IMR-90 (cell line): ENCODE measurements at regions not wholly inside any gene's neighbourhood (a gene's known extent, or its start where the extent isn't known, plus 50 kb on each side); places are given as distances from the start of the nearest gene placed in this dataset.
A peak's percentile ranks its signal among the peaks of the same experiment; 100 is the strongest.

Experiments used
- ATAC-seq: fragments of 200-7000 bp; cut with Tn5 transposase; 2 replicates; pipeline ENCODE4 v1.9.1; 2020; ENCODE audit warnings: low read depth, mild to moderate bottlenecking, moderate library complexity
- BruUV-seq: library from RNA; stranded (reverse); fragments of 400-500 nt; replicated peaks from 2 replicates; lab custom pipeline; 2021; lab: Mats Ljungman, UMichigan
- CTCF ChIA-PET: fragments of 300-600 bp; formaldehyde crosslinking; extraction: SDS; loops from one replicate; lab custom pipeline; 2021; ENCODE audit warnings: antibody characterized with exemption; lab: Yijun Ruan, JAX
- POLR2A ChIA-PET: fragments of 300-600 bp; sonication (Branson Sonifier 250); formaldehyde crosslinking; loops from one replicate; lab custom pipeline; 2022; ENCODE audit warnings: antibody characterized with exemption; ENCODE audit not compliant: unreplicated experiment; lab: Charles Lee
- DNase-seq: peaks from one replicate; pipeline ENCODE4 v3.0.0; 2013
- H2AFZ ChIP-seq: replicated peaks from 2 replicates; pipeline ENCODE3; 2013; ENCODE audit warnings: low read length, mild to moderate bottlenecking; ENCODE audit not compliant: poor library complexity
- H2AK5ac ChIP-seq: 2 replicates; pipeline ENCODE4 v1.6.1; 2013; ENCODE audit warnings: low read depth, low read length, inconsistent platforms
- H2AK9ac ChIP-seq: replicated peaks from 2 replicates; pipeline ENCODE3; 2013; ENCODE audit warnings: mild to moderate bottlenecking, low read depth, low read length, moderate library complexity; ENCODE audit not compliant: poor library complexity
- H2BK120ac ChIP-seq: 2 replicates; pipeline ENCODE4 v1.6.1; 2013; ENCODE audit warnings: low read depth, low read length, inconsistent platforms
- H2BK15ac ChIP-seq: 3 replicates; pipeline ENCODE4 v1.6.1; 2013; ENCODE audit warnings: low read depth, low read length, inconsistent platforms
- H2BK20ac ChIP-seq: 2 replicates; pipeline ENCODE4 v1.6.1; 2013; ENCODE audit warnings: low read depth, mild to moderate bottlenecking, inconsistent platforms, low read length, moderate library complexity
- H2BK5ac ChIP-seq: 2 replicates; pipeline ENCODE4 v1.6.1; 2013; ENCODE audit warnings: mild to moderate bottlenecking, low read depth, low read length, inconsistent platforms; ENCODE audit not compliant: poor library complexity, severe bottlenecking
- H3K14ac ChIP-seq: replicated peaks from 2 replicates; pipeline ENCODE4 v1.6.1; 2013; ENCODE audit warnings: low read depth, low read length, inconsistent platforms
- H3K18ac ChIP-seq: 2 replicates; pipeline ENCODE4 v1.6.1; 2013; ENCODE audit warnings: low read depth, low read length, control low read depth
- H3K23ac ChIP-seq: 2 replicates; pipeline ENCODE4 v1.6.1; 2013; ENCODE audit warnings: low read depth, low read length, inconsistent platforms
- H3K27ac ChIP-seq: 2 replicates; pipeline ENCODE4 v1.5.1; 2013; ENCODE audit warnings: mild to moderate bottlenecking, control low read depth, low read length; ENCODE audit not compliant: insufficient read depth
- H3K27me3 ChIP-seq: 2 replicates; pipeline ENCODE4 v1.6.1; 2013; ENCODE audit warnings: low read length; ENCODE audit not compliant: control insufficient read depth, insufficient read depth
- H3K36me3 ChIP-seq: 2 replicates; pipeline ENCODE4 v1.6.1; 2013; ENCODE audit warnings: low read length, mixed read lengths; ENCODE audit not compliant: control insufficient read depth, insufficient read depth
- H3K4ac ChIP-seq: 2 replicates; pipeline ENCODE4 v1.6.1; 2013; ENCODE audit warnings: low read depth, low read length, inconsistent platforms
- H3K4me1 ChIP-seq: 2 replicates; pipeline ENCODE4 v1.6.1; 2013; ENCODE audit warnings: low read length, mixed read lengths; ENCODE audit not compliant: control insufficient read depth, insufficient read depth
- H3K4me2 ChIP-seq: 2 replicates; pipeline ENCODE4 v1.6.1; 2013; ENCODE audit warnings: low read depth, mild to moderate bottlenecking, control low read depth, low read length, moderate library complexity
- H3K4me3 ChIP-seq: 2 replicates; pipeline ENCODE4 v1.5.1; 2013; ENCODE audit warnings: low read depth, mild to moderate bottlenecking, control low read depth, low read length, moderate library complexity; ENCODE audit not compliant: insufficient read depth
- H3K56ac ChIP-seq: 2 replicates; pipeline ENCODE4 v1.6.1; 2013; ENCODE audit warnings: low read length, inconsistent platforms; ENCODE audit not compliant: insufficient read depth; ENCODE audit errors: extremely low read depth
- H3K79me1 ChIP-seq, 2 experiments: 2 replicates each; pipeline ENCODE4 v1.6.1; 2013; ENCODE audit warnings: low read length in 2 of 2, inconsistent platforms in 1 of 2, low read depth in 1 of 2
- H3K9ac ChIP-seq: 2 replicates; pipeline ENCODE4 v1.6.1; 2013; ENCODE audit warnings: low read depth, low read length, control low read depth
- H3K9me1 ChIP-seq: 2 replicates; pipeline ENCODE4 v1.6.1; 2013; ENCODE audit warnings: low read length, inconsistent platforms; ENCODE audit not compliant: insufficient read depth
- H3K9me3 ChIP-seq: 2 replicates; pipeline ENCODE4 v1.6.1; 2013; ENCODE audit warnings: low read length; ENCODE audit not compliant: control insufficient read depth, insufficient read depth
- H4K20me1 ChIP-seq: 2 replicates; pipeline ENCODE4 v1.6.1; 2013; ENCODE audit warnings: low read length, inconsistent platforms; ENCODE audit not compliant: insufficient read depth
- H4K5ac ChIP-seq: 2 replicates; pipeline ENCODE4 v1.6.1; 2013; ENCODE audit warnings: mild to moderate bottlenecking, low read depth, low read length, control low read depth
- H4K8ac ChIP-seq, 2 experiments: 2 replicates each; pipeline ENCODE4 v1.6.1; 2013; ENCODE audit warnings: low read depth in 2 of 2, low read length in 2 of 2, control low read depth in 1 of 2, inconsistent platforms in 1 of 2
- H4K91ac ChIP-seq: 2 replicates; pipeline ENCODE4 v1.6.1; 2013; ENCODE audit warnings: low read depth, low read length, inconsistent platforms; ENCODE audit not compliant: insufficient read depth
- CEBPB ChIP-seq: IDR thresholded peaks from 2 replicates; pipeline ENCODE4 v1.6.1; 2012; ENCODE audit warnings: low read depth, low read length, improper control_type of control experiment
- RCOR1 ChIP-seq: IDR thresholded peaks from 2 replicates; pipeline ENCODE4 v1.6.1; 2012; ENCODE audit warnings: mild to moderate bottlenecking, low read length, improper control_type of control experiment; ENCODE audit not compliant: insufficient replicate concordance
- WGBS, 2 experiments: methylation state at CpG; one replicate each; pipeline versions ENCODE4 v1.1.5 to v1.1.7; 2013; ENCODE audit warnings: missing lambda C conversion rate in 2 of 2; ENCODE audit not compliant: insufficient read length in 1 of 2; ENCODE audit errors: extremely low coverage in 2 of 2; 5-methylcytosine and 5-hydroxymethylcytosine counted together
- dilution Hi-C: fragments of 300-500 bp; cut with HindIII; formaldehyde crosslinking; loops from one replicate; pipeline ENCODE4 v1.14.3; 2018; ENCODE audit warnings: low sequenced_read_pairs; ENCODE audit not compliant: unreplicated experiment
- in situ Hi-C: fragments of 300-500 bp; cut with MboI; formaldehyde crosslinking; loops from 3 replicates; pipeline ENCODE4 v1.14.3; 2019; ENCODE audit warnings: low sequenced_read_pairs, inconsistent platforms, mixed read lengths
- intact Hi-C: fragments of 100-400 bp; cut with micrococcal nuclease; formaldehyde crosslinking; loops from 2 replicates; pipeline ENCODE4 v1.10.0; 2022

DNA sequence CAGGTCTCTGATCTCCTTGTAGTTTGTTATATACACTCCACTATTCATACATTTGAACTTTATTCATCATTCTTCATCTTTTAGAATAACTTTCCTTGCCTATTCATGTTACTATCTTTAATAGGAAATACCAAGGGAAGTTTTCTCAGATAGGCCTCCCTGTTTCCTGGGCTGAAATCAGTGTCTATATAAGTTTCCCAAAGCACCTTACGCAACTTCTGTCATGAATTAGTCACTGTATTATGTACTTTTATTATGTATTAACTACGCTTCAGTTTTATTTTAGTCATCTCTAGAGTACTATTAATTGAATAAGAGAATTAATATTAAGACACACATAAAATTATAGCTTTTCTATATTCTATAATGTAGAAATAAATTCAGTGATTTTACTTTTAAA, 1481.5 kb downstream of the OTOL1 start:
- H4K20me1 ChIP-seq = no peaks in the 10 kb centered on the region
- no peak overlapping the region for H3K27ac ChIP-seq
- no peak overlapping the region for H4K5ac ChIP-seq
- no peak overlapping the region for H2BK15ac ChIP-seq
- no peak overlapping the region for H3K4ac ChIP-seq
- no peak overlapping the region for H3K18ac ChIP-seq
- H3K56ac ChIP-seq = no peak overlapping the region
- no peaks in the 10 kb centered on the region for H3K27me3 ChIP-seq
- no peak overlapping the region for H2AK5ac ChIP-seq
- POLR2A ChIA-PET = no interaction called here
- no peaks in the 10 kb centered on the region for H3K36me3 ChIP-seq
- in situ Hi-C loops = no loop called here
- dilution Hi-C loops = no loop called here
- no peak overlapping the region for H2BK120ac ChIP-seq
- CTCF ChIA-PET = no interaction called here
- no peak overlapping the region for H3K14ac ChIP-seq
- no peaks in the 10 kb centered on the region for H3K9me3 ChIP-seq
- H3K9ac ChIP-seq = no peak overlapping the region
- no peak overlapping the region for H3K4me3 ChIP-seq
- BruUV-seq = no TSS peak
- no peak overlapping the region for H2BK20ac ChIP-seq
- DNase-seq (no peak), ATAC-seq (no peak)
- H3K4me1 ChIP-seq = no peaks in the 10 kb centered on the region
- WGBS, 2 experiments = no CpG with 5 or more reads among the region's 2 CpGs
- intact Hi-C loops = no loop called here
- no peaks in the 10 kb centered on the region for H3K9me1 ChIP-seq
- H3K23ac ChIP-seq = no peak overlapping the region
- no peak overlapping the region for H2BK5ac ChIP-seq
- no peaks in the 10 kb centered on the region for H3K79me1 ChIP-seq
- H3K4me2 ChIP-seq = no peak overlapping the region
- no peak overlapping the region for H2AK9ac ChIP-seq
- TF ChIP-seq CEBPB (0 out of 2 replicates have a peak, but pooled peaks have one; percentile 13), RCOR1 (no peak)
- H4K91ac ChIP-seq = no peak overlapping the region
- no peak overlapping the region for H4K8ac ChIP-seq
- no peak overlapping the region for H2AFZ ChIP-seq
